ENCODE measurements at regions not wholly inside any gene's neighbourhood (a gene's known extent, or its start where the extent isn't known, plus 50 kb on each side); places are given as distances from the start of the nearest gene placed in this dataset.

DNA sequence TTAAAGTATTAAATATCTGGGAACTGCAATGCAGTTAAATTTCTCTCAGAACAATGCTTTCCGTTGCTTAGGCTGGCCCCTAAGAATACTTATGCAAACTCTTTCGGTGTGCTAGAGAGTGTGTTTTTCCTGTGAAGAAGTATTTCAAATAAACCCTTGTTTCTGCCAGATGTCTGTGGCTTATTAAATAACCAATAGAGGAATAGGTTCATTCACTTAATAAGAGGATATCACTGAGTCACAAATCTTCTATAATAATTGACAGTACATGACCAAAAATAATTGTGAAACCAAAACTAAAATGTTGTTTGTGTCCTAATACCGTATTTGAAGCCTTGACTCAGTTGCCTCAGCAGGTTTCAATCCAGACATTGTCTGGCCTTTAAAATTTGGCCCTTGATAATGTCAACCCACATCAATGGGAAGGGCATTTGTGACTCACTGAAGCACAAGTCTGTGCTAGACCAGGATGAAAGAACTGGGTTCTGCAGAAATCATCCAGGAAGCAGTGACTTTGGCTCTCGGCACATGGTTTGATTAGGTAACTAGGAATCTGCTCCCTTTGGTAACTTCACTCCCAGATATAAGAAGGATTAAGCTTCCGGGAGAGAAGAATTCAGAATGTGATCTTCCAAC lies 104.2 kb upstream of the BARHL2 start:
- TF ChIP-seq CTCF (optimal IDR thresholded peaks at IDR 0.05 in 1 of 3, IDR thresholded peaks at IDR 0.05 in 1 of 3, conservative IDR thresholded peaks at IDR 0.05 in 1 of 3; ENCODE audit: extremely low read depth in 1 of 3, insufficient read depth in 2 of 3, low read length in 3 of 3), result no peak
- TF ChIP-seq EZH2 (IDR thresholded peaks at IDR 0.05; ENCODE audit: low read length), result no peak

Data from keratinocyte (primary cell).